SK-N-MC (cell line): ENCODE measurements at regions not wholly inside any gene's neighbourhood (a gene's known extent, or its start where the extent isn't known, plus 50 kb on each side); places are given as distances from the start of the nearest gene placed in this dataset.

Source experiments
- DNase-seq: peaks from one replicate; pipeline ENCODE4 v3.0.0-alpha.2; 2011; ENCODE audit warnings: low read depth, low spot score
- H3K27ac ChIP-seq: fragments of 200-600 bp; sonication (generic); 2 replicates; pipeline ENCODE4 v1.5.1; 2016; ENCODE audit warnings: mixed run types
- H3K36me3 ChIP-seq: fragments of 200-600 bp; sonication (generic); 2 replicates; pipeline ENCODE4 v1.6.1; 2017; ENCODE audit warnings: antibody characterized with exemption, low read length, mixed read lengths; ENCODE audit not compliant: insufficient read depth
- H3K4me3 ChIP-seq: fragments of 200-600 bp; sonication (generic); 2 replicates; pipeline ENCODE4 v1.5.1; 2016
- H3K9ac ChIP-seq: fragments of 200-600 bp; sonication (generic); 2 replicates; pipeline ENCODE4 v1.8.0; 2017; ENCODE audit warnings: mixed run types, mixed read lengths; ENCODE audit not compliant: insufficient read length
- H3K9me3 ChIP-seq: fragments of 200-600 bp; sonication (generic); 2 replicates; pipeline ENCODE4 v1.6.1; 2017; ENCODE audit warnings: low read depth, mild to moderate bottlenecking, antibody characterized with exemption, low read length, moderate library complexity, mixed read lengths
- EZH2 ChIP-seq: fragments of 200-600 bp; sonication (generic); IDR thresholded peaks from one replicate; pipeline ENCODE4 v1.6.1; 2017; ENCODE audit warnings: antibody characterized with exemption
- FOXP2 ChIP-seq: optimal IDR thresholded peaks from 2 replicates; pipeline ENCODE3; 2011; ENCODE audit warnings: mild to moderate bottlenecking, moderate library complexity; ENCODE audit not compliant: insufficient read depth; ENCODE audit errors: extremely low read length, control extremely low read depth
- POLR2AphosphoS5 ChIP-seq: IDR thresholded peaks from 2 replicates; pipeline ENCODE4 v1.6.1; 2012; ENCODE audit warnings: mild to moderate bottlenecking, low read depth, low read length, borderline replicate concordance

DNA sequence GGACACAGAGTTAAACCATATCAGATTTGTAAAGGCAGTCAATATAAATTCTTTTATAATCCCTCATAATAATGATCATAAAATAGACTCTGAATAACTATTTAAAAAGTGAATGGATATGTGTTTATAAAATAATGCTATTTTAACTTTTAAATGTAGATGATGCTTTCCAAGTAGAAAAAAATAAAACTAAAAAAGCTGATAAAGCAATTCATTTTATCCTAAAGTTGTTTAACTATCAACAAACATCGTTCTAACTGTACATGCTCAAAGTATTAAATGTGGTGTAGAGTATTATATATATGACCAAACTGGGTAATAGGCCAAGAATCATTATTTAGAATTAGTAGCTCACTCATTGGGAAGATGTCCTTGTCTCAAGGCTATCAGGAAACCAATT lies 248.3 kb upstream of the CLEC14A start:
- no peak for TF ChIP-seq FOXP2
- TF ChIP-seq EZH2 = no peak
- TF ChIP-seq POLR2AphosphoS5 = no peak
- DNase-seq = no peak
- no peak overlapping the region for H3K27ac ChIP-seq
- H3K9me3 ChIP-seq = no peaks in the 10 kb centered on the region
- no peaks in the 10 kb centered on the region for H3K36me3 ChIP-seq
- H3K9ac ChIP-seq = no peak overlapping the region
- no peak overlapping the region for H3K4me3 ChIP-seq

DNA sequence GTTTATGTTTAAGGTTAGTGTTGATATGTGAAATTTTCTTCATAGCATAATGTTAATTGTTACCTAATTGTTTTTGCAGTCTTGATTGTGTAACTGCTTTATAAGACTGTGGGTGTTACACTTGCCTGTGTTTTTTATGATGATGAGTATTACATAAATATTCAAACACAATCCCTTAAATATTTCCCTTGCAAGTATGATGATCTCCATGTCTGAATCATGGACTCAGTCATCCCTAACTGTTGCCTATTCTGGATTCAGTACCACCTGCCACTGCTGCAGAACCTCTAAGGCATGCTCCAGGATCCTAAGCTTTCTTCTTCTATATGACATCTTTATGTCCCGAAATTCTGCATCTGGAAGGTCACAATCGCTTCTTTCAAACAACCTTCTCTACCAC lies 246.3 kb upstream of the CLEC14A start:
- H3K4me3 ChIP-seq = no peak overlapping the region
- no peak for DNase-seq
- H3K9me3 ChIP-seq = no peaks in the 10 kb centered on the region
- TF ChIP-seq POLR2AphosphoS5 (no peak), FOXP2 (no peak), EZH2 (no peak)
- no peak overlapping the region for H3K27ac ChIP-seq
- no peaks in the 10 kb centered on the region for H3K36me3 ChIP-seq
- H3K9ac ChIP-seq = no peak overlapping the region

DNA sequence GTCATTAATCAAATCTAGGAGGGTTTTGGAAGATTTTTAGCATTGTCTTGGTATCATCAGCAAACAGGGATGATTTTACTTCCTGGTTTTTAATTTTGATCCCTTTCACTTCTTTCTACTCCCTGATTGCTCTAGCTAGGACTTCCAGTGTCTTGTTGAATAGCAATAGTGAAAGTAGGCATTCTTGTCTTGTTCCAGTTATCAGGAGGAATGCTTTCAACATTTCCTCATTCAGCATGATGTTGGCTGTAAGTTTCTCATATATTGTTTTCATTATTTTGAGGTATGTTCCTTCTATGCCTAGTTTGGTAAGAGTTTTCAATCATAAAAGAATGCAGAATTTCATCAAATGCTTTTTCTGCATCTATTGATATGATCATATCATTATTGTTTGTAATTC lies 244.2 kb upstream of the CLEC14A start:
- no peaks in the 10 kb centered on the region for H3K36me3 ChIP-seq
- TF ChIP-seq EZH2 = no peak
- no peak for TF ChIP-seq POLR2AphosphoS5
- no peak for TF ChIP-seq FOXP2
- no peak overlapping the region for H3K27ac ChIP-seq
- DNase-seq = no peak
- H3K4me3 ChIP-seq = no peak overlapping the region
- no peaks in the 10 kb centered on the region for H3K9me3 ChIP-seq
- no peak overlapping the region for H3K9ac ChIP-seq

DNA sequence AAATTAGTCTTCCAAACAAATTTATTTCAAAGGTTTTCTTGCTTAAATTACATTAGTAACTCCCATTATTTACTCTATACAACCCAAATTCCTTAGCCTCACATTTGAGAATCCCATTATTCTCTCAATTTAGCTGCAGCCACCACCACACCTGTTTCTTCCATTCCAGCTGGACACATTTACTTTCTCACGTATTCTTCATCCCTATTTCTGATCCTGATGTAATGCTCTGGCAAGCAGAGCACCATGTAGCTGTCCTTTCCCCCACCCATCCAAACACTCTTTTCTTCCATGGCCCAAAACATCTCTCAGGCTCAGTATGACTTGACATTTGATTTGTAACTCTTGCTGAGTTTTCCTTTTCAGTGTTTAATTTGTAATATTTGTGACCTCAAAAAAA lies 240.2 kb upstream of the CLEC14A start:
- H3K4me3 ChIP-seq = no peak overlapping the region
- no peak for DNase-seq
- no peak for TF ChIP-seq FOXP2
- no peak for TF ChIP-seq POLR2AphosphoS5
- no peak for TF ChIP-seq EZH2
- no peak overlapping the region for H3K27ac ChIP-seq
- H3K9me3 ChIP-seq = no peaks in the 10 kb centered on the region
- no peaks in the 10 kb centered on the region for H3K36me3 ChIP-seq
- no peak overlapping the region for H3K9ac ChIP-seq

DNA sequence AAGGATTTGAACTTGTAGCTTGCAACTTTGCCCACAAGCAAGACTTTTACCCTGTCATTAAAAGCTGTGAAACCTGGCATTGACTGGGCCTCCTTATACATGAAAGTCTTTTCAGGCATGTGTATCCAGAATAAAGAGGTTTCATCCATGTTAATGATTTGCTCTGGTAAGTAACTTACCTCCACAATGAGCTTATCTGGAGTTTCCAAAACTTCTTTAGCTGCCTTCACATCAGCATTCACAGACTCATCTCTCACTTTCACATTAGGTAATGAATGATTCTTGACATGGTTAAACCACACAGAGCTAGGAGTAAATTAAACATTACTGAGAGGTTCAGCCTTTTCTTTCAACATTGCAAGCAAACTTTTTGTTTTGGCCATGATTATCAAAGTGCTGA lies 234.4 kb upstream of the CLEC14A start:
- no peak overlapping the region for H3K9ac ChIP-seq
- TF ChIP-seq EZH2 (no peak), POLR2AphosphoS5 (no peak)
- H3K9me3 ChIP-seq = no peaks in the 10 kb centered on the region
- no peak overlapping the region for H3K4me3 ChIP-seq
- no peak for DNase-seq
- no peaks in the 10 kb centered on the region for H3K36me3 ChIP-seq
- H3K27ac ChIP-seq = no peak overlapping the region

DNA sequence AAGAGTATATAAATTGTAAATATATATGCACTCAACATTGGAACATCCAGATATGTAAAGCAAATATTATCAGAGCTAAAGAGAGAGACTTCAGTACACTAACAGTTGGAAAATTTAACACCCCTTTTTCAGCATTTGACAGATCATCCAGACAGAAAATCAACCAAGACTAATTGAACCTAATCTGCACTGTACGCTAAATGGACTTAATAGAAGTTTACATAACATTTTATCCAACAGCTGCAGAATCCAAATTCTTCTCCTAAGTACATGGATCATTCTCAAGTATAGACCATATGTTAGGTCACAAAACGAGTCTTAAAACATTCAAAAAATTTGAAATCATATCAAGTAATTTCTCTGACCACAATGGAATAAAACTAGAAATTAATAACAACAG lies 229.1 kb upstream of the CLEC14A start:
- H3K9ac ChIP-seq = no peak overlapping the region
- DNase-seq = no peak
- TF ChIP-seq EZH2 (no peak), POLR2AphosphoS5 (no peak), FOXP2 (no peak)
- H3K9me3 ChIP-seq = no peaks in the 10 kb centered on the region
- no peak overlapping the region for H3K27ac ChIP-seq
- H3K4me3 ChIP-seq = no peak overlapping the region
- no peaks in the 10 kb centered on the region for H3K36me3 ChIP-seq

DNA sequence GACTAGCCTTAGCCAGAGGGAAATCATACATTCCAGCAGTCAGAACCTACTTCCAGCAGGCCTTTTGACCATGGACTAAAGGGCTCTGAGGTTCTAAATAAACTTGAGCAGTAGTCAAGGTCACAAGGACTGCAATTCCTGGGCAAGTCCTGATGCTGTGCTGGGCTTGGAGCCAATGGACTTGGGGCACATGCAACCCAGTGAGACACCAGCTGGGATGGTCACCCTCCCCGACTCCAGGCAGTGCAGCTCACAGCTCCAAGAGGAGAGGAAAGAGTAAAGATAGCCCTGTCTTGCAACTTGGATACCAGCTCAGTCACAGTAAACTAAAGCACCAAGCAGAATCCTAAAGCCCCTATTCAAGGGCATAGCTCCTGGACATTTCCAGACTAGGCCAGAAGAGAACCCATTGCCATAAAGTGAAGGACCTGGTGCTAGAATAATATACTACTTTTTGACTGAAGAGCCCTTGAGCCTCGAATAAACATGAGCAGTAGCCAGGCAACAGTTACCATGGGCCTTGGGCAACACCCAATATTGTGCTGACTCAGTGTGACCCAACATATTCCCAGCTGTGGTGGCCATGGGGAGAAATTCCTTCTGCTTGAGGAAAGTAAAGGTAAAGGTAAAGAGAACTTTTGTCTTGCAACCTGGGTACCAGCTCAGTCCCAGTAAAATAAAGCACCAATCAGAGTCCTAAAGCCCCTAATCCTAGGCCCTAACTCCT lies 226.2 kb upstream of the CLEC14A start:
- Histone ChIP-seq H3K27ac (no peak overlapping the region), H3K36me3 (no peaks in the 10 kb centered on the region), H3K9ac (no peak overlapping the region), H3K9me3 (no peaks in the 10 kb centered on the region), H3K4me3 (no peak overlapping the region)
- no peak for DNase-seq
- TF ChIP-seq EZH2 (no peak), POLR2AphosphoS5 (no peak), FOXP2 (no peak)

DNA sequence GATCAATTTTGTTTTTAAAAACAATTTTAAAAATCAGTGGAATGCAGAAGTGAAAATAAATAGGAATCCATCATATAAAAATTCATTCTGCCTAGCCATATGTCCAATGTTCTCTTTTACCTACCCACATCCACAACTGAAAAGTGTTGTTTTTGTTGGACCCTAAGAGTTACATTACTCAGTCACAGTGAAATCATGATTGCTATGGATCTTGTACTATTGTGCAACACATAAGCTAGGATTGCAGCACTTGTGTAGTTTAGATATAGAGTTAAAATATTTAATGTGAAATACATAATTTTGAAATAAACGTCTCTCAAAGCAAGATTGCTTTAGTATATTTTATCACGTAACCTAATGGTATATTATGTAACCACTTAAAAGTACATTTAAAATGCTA lies 213.3 kb upstream of the CLEC14A start:
- TF ChIP-seq FOXP2 (no peak), POLR2AphosphoS5 (no peak), EZH2 (no peak)
- Histone ChIP-seq H3K27ac (no peak overlapping the region), H3K9ac (no peak overlapping the region), H3K9me3 (no peaks in the 10 kb centered on the region), H3K36me3 (no peaks in the 10 kb centered on the region), H3K4me3 (no peak overlapping the region)
- no peak for DNase-seq

DNA sequence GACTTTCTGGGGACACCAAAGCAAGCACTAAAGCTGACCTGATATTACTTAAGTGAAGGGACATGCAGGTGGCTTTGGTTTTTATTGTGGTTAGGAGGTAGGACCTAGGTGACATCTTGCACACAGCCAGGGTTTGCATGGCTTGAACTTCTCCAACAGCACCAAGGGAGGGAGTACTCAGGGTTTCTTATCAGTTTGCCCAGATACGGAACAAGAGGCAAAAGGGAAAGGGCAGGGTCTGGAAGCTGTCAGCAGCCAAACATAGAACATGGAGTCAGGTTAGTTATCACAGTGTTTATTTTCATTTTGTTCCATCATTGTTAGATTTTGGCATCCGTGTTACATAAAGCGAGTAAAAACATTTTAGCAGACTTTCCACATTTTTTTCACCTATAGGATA lies 186.3 kb upstream of the CLEC14A start:
- TF ChIP-seq EZH2 (no peak), FOXP2 (no peak)
- no peak overlapping the region for H3K4me3 ChIP-seq
- no peak overlapping the region for H3K9ac ChIP-seq
- DNase-seq = no peak
- H3K9me3 ChIP-seq = no peaks in the 10 kb centered on the region
- H3K36me3 ChIP-seq = no peaks in the 10 kb centered on the region
- no peak overlapping the region for H3K27ac ChIP-seq

DNA sequence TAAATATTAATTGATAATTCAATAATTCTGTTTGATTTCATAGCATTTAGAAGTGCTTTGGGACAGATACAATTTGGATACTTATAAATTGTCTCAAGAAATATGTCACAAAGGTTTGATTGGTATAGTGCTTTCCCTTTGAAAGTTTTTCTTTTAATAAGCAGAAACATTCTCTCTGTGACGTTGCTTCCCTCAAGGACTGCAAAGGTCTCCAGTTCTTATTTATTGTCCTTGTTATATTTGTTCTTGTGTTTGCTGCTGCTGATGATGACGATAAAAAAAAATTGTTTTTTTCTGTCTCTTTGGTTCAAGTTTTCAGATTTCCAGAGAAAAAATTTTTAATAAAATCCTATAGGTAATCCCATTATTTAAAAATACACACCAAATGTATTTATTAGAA lies 176.3 kb upstream of the CLEC14A start:
- Histone ChIP-seq H3K27ac (no peak overlapping the region), H3K36me3 (no peaks in the 10 kb centered on the region), H3K4me3 (no peak overlapping the region), H3K9ac (no peak overlapping the region), H3K9me3 (no peaks in the 10 kb centered on the region)
- DNase-seq = no peak
- TF ChIP-seq EZH2 = no peak
- TF ChIP-seq POLR2AphosphoS5 = no peak
- TF ChIP-seq FOXP2 = no peak
